Spleen (tissue), 11 donors: ENCODE measurements at regions not wholly inside any gene's neighbourhood (a gene's known extent, or its start where the extent isn't known, plus 50 kb on each side); places are given as distances from the start of the nearest gene placed in this dataset.
"Not testable (repeated sequence)": the region's sequence is repeated elsewhere in the genome, so short reads cannot be mapped to it uniquely, and the experiment has no call there.

ENCODE experiments used
- DNase-seq: peaks from one replicate; pipeline ENCODE4 v3.0.0-alpha.2; 2020
- H3K27ac ChIP-seq, 8 donors: fragments of 200-600 bp; sonication (generic) in 7 of 8; 1 replicate in 4 of 8; 2 replicates in 4 of 8; pipeline versions ENCODE4 v1.5.0 to v1.8.0; 2016 to 2021; ENCODE audit warnings: inconsistent platforms in 4 of 8, mild to moderate bottlenecking in 4 of 8, moderate library complexity in 1 of 8
- H3K27me3 ChIP-seq, 7 donors: fragments of 200-600 bp; sonication (generic) in 6 of 7; replicated peaks in 1 of 7; 1 replicate in 4 of 7; 2 replicates in 3 of 7; pipeline versions ENCODE4 v1.5.0 to v1.8.0; 2016 to 2021; ENCODE audit warnings: inconsistent platforms in 3 of 7, mild to moderate bottlenecking in 1 of 7
- H3K36me3 ChIP-seq, 6 donors: fragments of 200-600 bp; sonication (generic) in 5 of 6; 1 replicate in 4 of 6; 2 replicates in 2 of 6; pipeline versions ENCODE4 v1.5.0 to v1.8.0; 2016 to 2021; ENCODE audit warnings: inconsistent platforms in 2 of 6
- H3K4me1 ChIP-seq, 6 donors: fragments of 200-600 bp; sonication (generic) in 5 of 6; 1 replicate in 3 of 6; 2 replicates in 3 of 6; pipeline versions ENCODE4 v1.5.0 to v1.8.0; 2016 to 2021; ENCODE audit warnings: inconsistent platforms in 3 of 6
- H3K4me3 ChIP-seq, 8 donors: fragments of 200-600 bp; sonication (generic) in 7 of 8; 1 replicate in 4 of 8; 2 replicates in 4 of 8; pipeline versions ENCODE4 v1.5.0 to v1.8.0; 2016 to 2021; ENCODE audit warnings: inconsistent platforms in 4 of 8, mild to moderate bottlenecking in 4 of 8, moderate library complexity in 2 of 8
- H3K9me3 ChIP-seq, 8 donors: fragments of 200-600 bp; sonication (generic) in 7 of 8; 1 replicate in 4 of 8; 2 replicates in 4 of 8; pipeline versions ENCODE4 v1.5.0 to v1.8.0; 2016 to 2021; ENCODE audit warnings: inconsistent platforms in 4 of 8
- CTCF ChIP-seq, 11 experiments: fragments of 200-600 bp in 7 of 11; fragments of 450-650 bp in 4 of 11; sonication (generic) in 4 of 11; IDR thresholded peaks in 8 of 11; conservative IDR thresholded peaks in 3 of 11; 1 replicate in 7 of 11; 2 replicates in 4 of 11; pipeline versions ENCODE4 v1.4.0 to v1.8.0; 2016 to 2021; ENCODE audit warnings: antibody characterized with exemption in 11 of 11, inconsistent platforms in 4 of 11, mild to moderate bottlenecking in 1 of 11
- POLR2A ChIP-seq, 3 donors: fragments of 450-650 bp; IDR thresholded peaks; one replicate each; pipeline ENCODE4 v1.5.1; 2017; ENCODE audit warnings: antibody characterized with exemption in 3 of 3, mild to moderate bottlenecking in 1 of 3
- POLR2AphosphoS5 ChIP-seq, 3 donors: sonication (generic); formaldehyde crosslinking; IDR thresholded peaks; one replicate each; pipeline ENCODE4 v1.5.1; 2017; ENCODE audit warnings: antibody characterized with exemption in 3 of 3
- WGBS, 5 donors: extraction: QIAGEN DNeasy Blood & Tissue Kit in 3 of 5; methylation state at CpG; one replicate each; pipeline versions ENCODE4 v1.1.5 to v1.1.7; 2013 to 2018; 5-methylcytosine and 5-hydroxymethylcytosine counted together
- intact Hi-C: fragments of 100-400 bp; cut with DNase I; formaldehyde crosslinking; loops from one replicate; pipeline ENCODE4 v1.15.0; 2023; ENCODE audit warnings: low total_unique reads
- donor health status: healthy with polysubstance abuse.
- donor health status: DM: no; HTN: no; CAD: no; lungs with moderate emphysema.
- donor health status: DM: no; HTN: no; CAD: no.
- donor health status: Bipolar disorder and iron deficiency.
- donor health status: healthy.
- donor health status: DM: no; HTN: no; CAD: no.
- donor health status: DM: yes; HTN: yes; CAD: no.

- 78 to 91% (median 83%) methylated on average over 29 to 31 of the region's 31 CpGs for WGBS, 5 donors
- H3K36me3 ChIP-seq = no peaks in the 10 kb centered on the region
- TF ChIP-seq CTCF (IDR thresholded peaks at IDR 0.05 in 8 of 11, conservative IDR thresholded peaks at IDR 0.05 in 3 of 11) (no peak), POLR2AphosphoS5 (IDR thresholded peaks at IDR 0.05) (no peak), POLR2A (IDR thresholded peaks at IDR 0.05) (no peak)
- no peak overlapping the region for H3K27ac ChIP-seq
- no peak overlapping the region for H3K4me3 ChIP-seq
- H3K4me1 ChIP-seq = peaks cover 0 to 11% (median 0%) of the 10 kb centered on the region in 6 donors
- intact Hi-C loops = no loop called here
- H3K9me3 ChIP-seq = no peaks in the 10 kb centered on the region
- H3K27me3 ChIP-seq = peaks cover 0 to 65% (median 12%) of the 10 kb centered on the region in 7 donors
- peak; percentile 66 for DNase-seq
Observed at GRCh38 chr12:131223171-131223761, 269.6 kb downstream of the ADGRD1 start.

GRCh38 chr12:131223791-131224225 is 270.1 kb downstream of the ADGRD1 start:
- DNase-seq = peak; percentile 66
- WGBS, 5 donors = 89 to 95% (median 90%) methylated on average over 11 to 13 of the region's 13 CpGs
- peaks cover 0 to 11% (median 0%) of the 10 kb centered on the region in 6 donors for H3K4me1 ChIP-seq

DNA sequence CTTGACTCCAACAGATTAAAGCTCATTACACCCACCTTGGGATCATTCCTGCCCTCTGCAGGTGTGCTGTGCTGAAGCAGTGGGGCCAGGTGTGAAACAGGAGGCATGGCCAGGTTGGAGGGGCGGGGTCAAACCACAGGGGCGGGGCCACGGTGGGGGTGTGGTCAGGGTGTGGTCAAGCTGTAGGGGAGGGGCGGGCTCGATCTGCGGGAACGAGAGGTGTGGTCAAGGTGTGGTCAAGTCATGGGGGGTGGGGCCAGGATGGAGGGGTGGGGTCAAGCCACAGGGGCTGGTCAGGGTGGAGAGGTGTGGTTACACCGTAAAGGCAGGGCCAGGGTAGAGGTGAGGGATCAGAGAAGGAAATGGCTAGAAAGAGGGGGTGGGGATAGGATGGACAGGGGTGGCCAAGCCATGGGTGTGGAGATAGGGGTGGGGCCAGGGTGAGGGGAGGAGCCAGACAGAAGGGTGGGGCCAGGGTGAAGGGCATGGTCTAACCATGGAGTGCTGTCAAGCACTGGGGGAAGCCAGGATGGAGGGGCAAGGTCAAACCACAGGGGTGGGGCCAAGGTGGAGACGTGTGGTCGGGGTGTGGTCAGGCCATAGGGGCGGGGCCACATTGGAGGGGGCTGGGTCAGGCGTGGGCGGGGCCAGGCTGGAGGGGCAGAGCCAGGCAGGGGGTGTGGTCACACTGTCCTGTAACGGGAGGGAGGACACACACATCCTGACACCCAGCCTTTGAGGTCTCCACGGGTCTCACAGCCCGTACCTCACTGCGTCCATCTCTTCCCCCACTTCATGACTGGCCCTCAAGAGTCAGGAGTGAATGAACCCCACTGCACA is 270.7 kb downstream of the ADGRD1 start:
- intact Hi-C loops, H3K36me3 ChIP-seq, H3K9me3 ChIP-seq, H3K4me3 ChIP-seq, H3K27ac ChIP-seq: not testable (repeated sequence)
- H3K27me3 ChIP-seq = peaks cover 0 to 63% (median 13%) of the 10 kb centered on the region in 7 donors
- peak; percentile 56 for DNase-seq
- WGBS, 5 donors = 68 to 78% (median 76%) methylated on average over 10 to 12 of the region's 17 CpGs
- H3K4me1 ChIP-seq = peaks cover 0 to 15% (median 4%) of the 10 kb centered on the region in 6 donors

More at GRCh38 chr12:131223791-131224225, 270.1 kb downstream of the ADGRD1 start:
- intact Hi-C loops = no loop called here
- TF ChIP-seq POLR2A (IDR thresholded peaks at IDR 0.05) (no peak), POLR2AphosphoS5 (IDR thresholded peaks at IDR 0.05) (no peak), CTCF (IDR thresholded peaks at IDR 0.05 in 8 of 11, conservative IDR thresholded peaks at IDR 0.05 in 3 of 11) (no peak)
- Histone ChIP-seq H3K27ac (no peak overlapping the region), H3K27me3 (peaks cover 0 to 63% (median 9%) of the 10 kb centered on the region in 7 donors), H3K4me3 (no peak overlapping the region), H3K36me3 (no peaks in the 10 kb centered on the region), H3K9me3 (no peaks in the 10 kb centered on the region)

- whole genome bisulfite sequencing, 5 donors = 83 to 91% (median 86%) methylated on average over 4 to 10 of the region's 12 CpGs; no CpG with 5 or more reads in 2 of the 5 donors
- H3K4me3 ChIP-seq, H3K9me3 ChIP-seq, intact Hi-C loops, H3K36me3 ChIP-seq, DNase-seq, H3K27ac ChIP-seq: not testable (repeated sequence)
- H3K27me3 ChIP-seq = peaks cover 0 to 63% (median 18%) of the 10 kb centered on the region in 7 donors
- peaks cover 0 to 21% (median 9%) of the 10 kb centered on the region in 6 donors for H3K4me1 ChIP-seq
Observed at GRCh38 chr12:131225066-131225380, 271.3 kb downstream of the ADGRD1 start.
